ENCODE measurements at regions not wholly inside any gene's neighbourhood (a gene's known extent, or its start where the extent isn't known, plus 50 kb on each side); places are given as distances from the start of the nearest gene placed in this dataset.

- peaks cover 0 to 9% of the 10 kb centered on the region in 2 donors for H3K27me3 Mint-ChIP-seq (ENCODE audit: low read depth in 2 of 2)
- no peak overlapping the region for H3K27ac Mint-ChIP-seq
- no peaks in the 10 kb centered on the region for H3K9me3 Mint-ChIP-seq
- no peaks in the 10 kb centered on the region for H3K36me3 Mint-ChIP-seq
- 85% methylated on average over 6 of the region's 7 CpGs for WGBS (ENCODE audit: insufficient coverage)
- Histone ChIP-seq H3K27me3 (ENCODE audit: control insufficient read depth, insufficient read depth, low read length) (no peaks in the 10 kb centered on the region), H3K36me3 (ENCODE audit: control insufficient read depth, insufficient read depth, low read length) (no peaks in the 10 kb centered on the region), H3K4me3 (ENCODE audit: low read length) (no peak overlapping the region), H3K27ac (ENCODE audit: low read length) (no peak overlapping the region), H3K9me3 (ENCODE audit: control insufficient read depth, insufficient read depth, low read length) (no peaks in the 10 kb centered on the region), H3K4me1 (ENCODE audit: control insufficient read depth, insufficient read depth, low read length) (no peaks in the 10 kb centered on the region)
- no peaks in the 10 kb centered on the region for H3K4me1 Mint-ChIP-seq
- no peak for ATAC-seq
- H3K4me3 Mint-ChIP-seq, result no peak overlapping the region
- no peak for DNase-seq
- TF ChIP-seq CTCF (IDR thresholded peaks at IDR 0.05), result no peak
- intact Hi-C loops (cut with micrococcal nuclease), result no loop called here
Observed at GRCh38 chr2:126979039-126980003, 80.6 kb downstream of the TEX51 start.

GRCh38 chr2:126981476-126981875 is 82.8 kb downstream of the TEX51 start:
- no peak overlapping the region for H3K4me3 Mint-ChIP-seq
- no peaks in the 10 kb centered on the region for H3K9me3 Mint-ChIP-seq
- no peaks in the 10 kb centered on the region for H3K36me3 Mint-ChIP-seq
- Histone ChIP-seq H3K4me3 (ENCODE audit: low read length) (no peak overlapping the region), H3K36me3 (ENCODE audit: control insufficient read depth, insufficient read depth, low read length) (no peaks in the 10 kb centered on the region), H3K4me1 (ENCODE audit: control insufficient read depth, insufficient read depth, low read length) (no peaks in the 10 kb centered on the region), H3K27ac (ENCODE audit: low read length) (no peak overlapping the region), H3K27me3 (ENCODE audit: control insufficient read depth, insufficient read depth, low read length) (no peaks in the 10 kb centered on the region), H3K9me3 (ENCODE audit: control insufficient read depth, insufficient read depth, low read length) (no peaks in the 10 kb centered on the region)
- no peak overlapping the region for H3K27ac Mint-ChIP-seq
- H3K27me3 Mint-ChIP-seq (ENCODE audit: low read depth in 2 of 2), result peaks cover 7 to 18% of the 10 kb centered on the region in 2 donors
- H3K4me1 Mint-ChIP-seq, result no peaks in the 10 kb centered on the region
- ATAC-seq, result no peak
- 90% methylated on average over 6 of the region's 6 CpGs for WGBS (ENCODE audit: insufficient coverage)
- TF ChIP-seq CTCF (IDR thresholded peaks at IDR 0.05), result no peak
- no peak for DNase-seq
- intact Hi-C loops (cut with micrococcal nuclease), result no loop called here

GRCh38 chr2:126982935-126983334 is 84.2 kb downstream of the TEX51 start:
- no peak overlapping the region for H3K4me3 ChIP-seq (ENCODE audit: low read length)
- no peaks in the 10 kb centered on the region for H3K36me3 ChIP-seq (ENCODE audit: control insufficient read depth, insufficient read depth, low read length)
- H3K9me3 ChIP-seq (ENCODE audit: control insufficient read depth, insufficient read depth, low read length), result no peaks in the 10 kb centered on the region
- TF ChIP-seq CTCF (IDR thresholded peaks at IDR 0.05), result no peak
- Mint-ChIP-seq H3K4me1 (no peaks in the 10 kb centered on the region), H3K4me3 (no peak overlapping the region), H3K9me3 (no peaks in the 10 kb centered on the region), H3K27me3 (ENCODE audit: low read depth in 2 of 2) (peaks cover 12 to 29% of the 10 kb centered on the region in 2 donors), H3K36me3 (no peaks in the 10 kb centered on the region), H3K27ac (no peak overlapping the region)
- DNase-seq (no peak), ATAC-seq (no peak)
- no peaks in the 10 kb centered on the region for H3K27me3 ChIP-seq (ENCODE audit: control insufficient read depth, insufficient read depth, low read length)
- intact Hi-C loops (cut with micrococcal nuclease), result no loop called here
- WGBS (ENCODE audit: insufficient coverage), result 87% methylated on average over 5 of the region's 5 CpGs
- H3K4me1 ChIP-seq (ENCODE audit: control insufficient read depth, insufficient read depth, low read length), result no peaks in the 10 kb centered on the region
- H3K27ac ChIP-seq (ENCODE audit: low read length), result no peak overlapping the region

All from natural killer cell (primary cell).